ENCODE measurements at regions not wholly inside any gene's neighbourhood (a gene's known extent, or its start where the extent isn't known, plus 50 kb on each side); places are given as distances from the start of the nearest gene placed in this dataset.

DNA sequence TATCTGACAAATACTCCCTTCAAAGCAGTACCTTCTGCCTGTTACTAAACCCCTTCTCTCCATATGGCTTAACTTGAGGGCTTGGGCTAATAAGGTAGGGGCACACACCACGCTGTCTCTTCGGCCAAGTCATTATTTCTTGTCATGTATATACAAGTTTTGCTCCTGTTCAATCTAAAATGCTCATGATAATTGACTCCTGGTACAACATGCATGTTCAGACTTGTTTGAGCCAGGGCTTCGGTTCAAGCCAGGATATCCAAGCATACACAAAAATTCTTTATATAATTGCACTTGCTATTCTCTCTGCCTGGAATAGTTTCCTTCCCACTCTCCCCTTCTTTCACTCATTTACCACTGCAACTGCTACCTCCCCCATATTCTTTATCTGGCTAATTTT, 756.0 kb upstream of the C9orf72 start:
- ATAC-seq (replicated peaks) = no peak
- H3K4me1 Mint-ChIP-seq = no peaks in the 10 kb centered on the region
- peaks cover 20% of the 10 kb centered on the region for H3K9me3 Mint-ChIP-seq
- H3K27me3 Mint-ChIP-seq = no peaks in the 10 kb centered on the region
- no peaks in the 10 kb centered on the region for H3K36me3 Mint-ChIP-seq (ENCODE audit: low read depth)
- H3K4me3 Mint-ChIP-seq = no peak overlapping the region
- H3K27ac Mint-ChIP-seq = no peak overlapping the region

- Mint-ChIP-seq H3K9me3 (peaks cover 14% of the 10 kb centered on the region), H3K27me3 (no peaks in the 10 kb centered on the region), H3K27ac (no peak overlapping the region), H3K4me3 (no peak overlapping the region), H3K36me3 (ENCODE audit: low read depth) (no peaks in the 10 kb centered on the region), H3K4me1 (no peaks in the 10 kb centered on the region)
- no peak for ATAC-seq (replicated peaks)
Observed at GRCh38 chr9:28332648-28333047, 759.4 kb upstream of the C9orf72 start.

DNA sequence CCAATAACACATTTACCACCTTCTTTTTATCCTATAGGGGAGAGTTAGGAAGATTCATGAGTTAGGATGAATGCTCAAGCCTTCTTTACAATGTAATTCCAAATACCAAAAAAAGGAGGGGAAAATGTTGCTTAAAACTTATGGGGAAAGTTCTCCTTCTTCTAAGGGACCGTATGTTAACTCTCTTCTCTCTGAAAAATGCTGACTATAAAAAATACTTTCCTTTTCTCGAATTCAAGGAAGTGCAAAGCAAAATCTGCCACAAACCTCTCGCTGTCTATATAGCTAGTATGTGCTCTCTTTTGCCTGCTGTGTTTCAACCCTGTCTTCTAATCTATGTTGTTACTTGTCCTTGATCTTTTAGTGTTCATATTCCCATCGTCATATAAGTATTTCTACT, 768.6 kb upstream of the C9orf72 start:
- H3K27me3 Mint-ChIP-seq = no peaks in the 10 kb centered on the region
- no peak overlapping the region for H3K27ac Mint-ChIP-seq
- ATAC-seq (replicated peaks) = no peak
- no peaks in the 10 kb centered on the region for H3K4me1 Mint-ChIP-seq
- no peaks in the 10 kb centered on the region for H3K36me3 Mint-ChIP-seq (ENCODE audit: low read depth)
- no peak overlapping the region for H3K4me3 Mint-ChIP-seq
- H3K9me3 Mint-ChIP-seq = peaks cover 7% of the 10 kb centered on the region

- H3K27me3 Mint-ChIP-seq = no peaks in the 10 kb centered on the region
- H3K4me1 Mint-ChIP-seq = no peaks in the 10 kb centered on the region
- peaks cover 14% of the 10 kb centered on the region for H3K9me3 Mint-ChIP-seq
- no peak overlapping the region for H3K27ac Mint-ChIP-seq
- ATAC-seq (replicated peaks) = no peak
- no peak overlapping the region for H3K4me3 Mint-ChIP-seq
- no peaks in the 10 kb centered on the region for H3K36me3 Mint-ChIP-seq (ENCODE audit: low read depth)
Observed at GRCh38 chr9:28342815-28343338, 769.6 kb upstream of the C9orf72 start.

DNA sequence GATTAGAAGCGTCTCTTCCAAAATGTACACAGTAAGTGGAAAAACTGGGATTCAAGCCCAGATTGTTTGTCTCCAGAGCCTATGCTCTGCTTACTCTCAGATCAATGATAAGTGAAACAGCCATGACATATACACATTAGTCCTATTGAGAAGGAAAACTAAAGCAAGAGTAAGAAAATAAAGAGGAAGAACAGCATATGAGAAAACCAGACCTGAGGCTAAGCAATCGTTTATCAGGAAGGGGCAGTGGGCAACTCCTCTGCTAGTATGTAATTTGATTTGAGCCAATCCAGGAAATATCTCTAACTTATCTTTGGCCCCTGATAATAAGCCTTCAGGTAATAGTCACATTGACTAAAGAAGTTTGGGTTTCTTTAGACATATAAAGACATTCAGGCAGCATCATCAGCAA, 789.9 kb upstream of the C9orf72 start:
- Mint-ChIP-seq H3K27me3 (no peaks in the 10 kb centered on the region), H3K36me3 (ENCODE audit: low read depth) (no peaks in the 10 kb centered on the region), H3K9me3 (peaks cover 19% of the 10 kb centered on the region), H3K4me3 (no peak overlapping the region), H3K27ac (no peak overlapping the region), H3K4me1 (no peaks in the 10 kb centered on the region)
- no peak for ATAC-seq (replicated peaks)

DNA sequence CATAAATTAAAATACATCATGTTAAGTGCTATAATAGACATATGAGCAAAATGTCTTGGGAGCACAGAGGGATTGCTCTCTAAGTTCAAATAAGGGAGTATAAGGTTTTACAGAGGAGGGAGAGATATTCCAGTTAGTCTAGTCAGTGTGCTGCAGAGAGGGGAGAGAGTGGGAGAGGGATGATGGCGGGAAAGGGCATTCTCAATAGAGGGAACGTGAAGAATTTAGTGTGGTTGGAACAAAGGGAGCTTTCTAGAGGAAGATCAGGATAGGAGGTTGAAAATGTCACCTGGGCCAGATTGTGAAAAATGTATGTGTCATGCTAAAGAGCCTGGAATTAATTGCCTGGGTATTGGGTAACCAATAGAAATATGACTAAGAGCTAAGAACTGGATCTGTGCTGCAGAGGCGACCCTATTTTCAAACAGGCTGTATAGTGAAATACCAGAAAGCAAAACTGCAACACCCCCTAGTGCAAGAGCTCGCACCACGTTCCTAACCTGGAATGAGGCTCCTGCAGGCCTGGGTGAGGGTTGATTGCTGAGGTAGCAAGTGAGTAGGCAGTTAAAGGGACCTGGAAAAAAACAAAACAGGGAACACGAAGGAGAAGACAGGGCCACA, 791.8 kb upstream of the C9orf72 start:
- ATAC-seq (replicated peaks) = no peak
- no peaks in the 10 kb centered on the region for H3K27me3 Mint-ChIP-seq
- H3K9me3 Mint-ChIP-seq = peaks cover 19% of the 10 kb centered on the region
- H3K36me3 Mint-ChIP-seq (ENCODE audit: low read depth) = no peaks in the 10 kb centered on the region
- H3K4me1 Mint-ChIP-seq = no peaks in the 10 kb centered on the region
- no peak overlapping the region for H3K4me3 Mint-ChIP-seq
- no peak overlapping the region for H3K27ac Mint-ChIP-seq

DNA sequence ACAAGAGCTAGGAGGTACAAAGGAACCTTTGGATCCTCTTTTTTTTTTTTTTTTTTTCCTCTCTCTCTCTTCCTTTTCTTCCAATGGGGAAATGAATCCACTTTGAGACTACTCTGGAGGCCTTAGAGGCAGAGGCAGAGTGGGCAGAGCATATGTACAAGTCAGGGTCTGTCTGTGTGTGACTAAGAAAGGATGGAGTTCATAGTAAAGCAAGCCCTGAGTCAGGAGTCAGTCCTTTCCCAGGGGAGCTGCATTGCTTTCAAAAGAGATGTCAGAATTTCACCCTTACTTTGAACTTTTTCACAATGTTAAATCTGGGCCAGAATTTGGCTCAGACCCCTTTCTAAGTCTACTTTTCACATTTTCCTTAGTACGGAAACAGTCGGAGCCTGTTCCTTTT, 792.4 kb upstream of the C9orf72 start:
- Mint-ChIP-seq H3K9me3 (peaks cover 19% of the 10 kb centered on the region), H3K27ac (no peak overlapping the region)

GRCh38 chr9:28378231-28378630, 805.0 kb upstream of the C9orf72 start:
- Mint-ChIP-seq H3K4me1 (no peaks in the 10 kb centered on the region), H3K4me3 (no peak overlapping the region), H3K36me3 (ENCODE audit: low read depth) (no peaks in the 10 kb centered on the region), H3K27me3 (no peaks in the 10 kb centered on the region), H3K27ac (no peak overlapping the region), H3K9me3 (no peaks in the 10 kb centered on the region)
- ATAC-seq (replicated peaks) = no peak

More for the DNA sequence above, 792.4 kb upstream of the C9orf72 start:
- no peak for ATAC-seq (replicated peaks)
- Mint-ChIP-seq H3K27me3 (no peaks in the 10 kb centered on the region), H3K36me3 (ENCODE audit: low read depth) (no peaks in the 10 kb centered on the region), H3K4me3 (no peak overlapping the region), H3K4me1 (no peaks in the 10 kb centered on the region)

DNA sequence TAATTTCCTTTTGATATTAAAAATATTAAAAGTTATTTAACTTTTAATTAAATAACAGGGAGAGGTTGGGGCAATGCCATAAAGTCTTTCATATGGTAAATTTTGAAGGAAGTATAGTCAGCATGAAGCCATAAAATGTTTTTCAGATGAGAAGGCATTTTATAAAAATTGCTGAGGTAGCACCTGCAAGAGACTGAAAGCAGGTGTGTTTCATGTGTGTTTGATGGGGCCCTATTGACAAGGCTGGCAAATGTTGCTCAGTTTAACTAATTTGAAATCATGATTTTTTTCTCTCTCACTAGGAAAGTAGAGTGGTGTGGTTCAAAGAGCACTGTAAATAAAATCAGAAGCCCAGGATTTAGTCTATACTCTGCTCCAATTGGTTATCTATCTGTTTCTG, 805.8 kb upstream of the C9orf72 start:
- Mint-ChIP-seq H3K9me3 (no peaks in the 10 kb centered on the region), H3K36me3 (ENCODE audit: low read depth) (no peaks in the 10 kb centered on the region), H3K27ac (no peak overlapping the region), H3K27me3 (no peaks in the 10 kb centered on the region), H3K4me3 (no peak overlapping the region), H3K4me1 (no peaks in the 10 kb centered on the region)
- ATAC-seq (replicated peaks) = no peak

- Mint-ChIP-seq H3K36me3 (ENCODE audit: low read depth) (no peaks in the 10 kb centered on the region), H3K27me3 (no peaks in the 10 kb centered on the region), H3K27ac (no peak overlapping the region), H3K4me3 (no peak overlapping the region), H3K9me3 (peaks cover 16% of the 10 kb centered on the region), H3K4me1 (no peaks in the 10 kb centered on the region)
- no peak for ATAC-seq (replicated peaks)
Observed at GRCh38 chr9:28389411-28389810, 816.1 kb upstream of the C9orf72 start.

DNA sequence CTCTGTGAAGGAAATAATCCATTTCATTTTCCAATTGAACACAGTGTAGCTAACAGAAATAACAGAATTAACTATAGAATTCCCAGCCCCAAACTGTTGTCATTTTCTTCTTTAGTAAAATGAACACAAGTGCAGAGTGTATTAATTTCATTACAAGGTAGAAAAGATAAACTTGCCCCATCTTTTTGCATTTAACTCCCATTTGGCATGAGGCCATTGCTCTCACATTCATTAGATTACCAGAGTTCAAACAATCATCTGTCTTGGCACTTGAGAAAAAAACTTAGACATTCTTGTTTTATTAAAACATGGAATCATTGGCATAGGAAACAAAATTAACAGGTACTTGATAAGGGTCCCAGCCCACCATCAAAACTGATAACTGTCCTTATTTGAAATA, 821.5 kb upstream of the C9orf72 start:
- H3K27me3 Mint-ChIP-seq = no peaks in the 10 kb centered on the region
- ATAC-seq (replicated peaks) = no peak
- H3K36me3 Mint-ChIP-seq (ENCODE audit: low read depth) = no peaks in the 10 kb centered on the region
- no peaks in the 10 kb centered on the region for H3K9me3 Mint-ChIP-seq
- no peaks in the 10 kb centered on the region for H3K4me1 Mint-ChIP-seq
- no peak overlapping the region for H3K4me3 Mint-ChIP-seq
- H3K27ac Mint-ChIP-seq = no peak overlapping the region

GRCh38 chr9:28396058-28396457, 822.8 kb upstream of the C9orf72 start:
- Mint-ChIP-seq H3K4me3 (no peak overlapping the region), H3K27me3 (no peaks in the 10 kb centered on the region), H3K9me3 (no peaks in the 10 kb centered on the region), H3K36me3 (ENCODE audit: low read depth) (no peaks in the 10 kb centered on the region), H3K4me1 (no peaks in the 10 kb centered on the region), H3K27ac (no peak overlapping the region)
- ATAC-seq (replicated peaks) = no peak

- no peaks in the 10 kb centered on the region for H3K27me3 Mint-ChIP-seq
- no peak overlapping the region for H3K27ac Mint-ChIP-seq
- H3K9me3 Mint-ChIP-seq = peaks cover 13% of the 10 kb centered on the region
- no peak for ATAC-seq (replicated peaks)
- H3K4me1 Mint-ChIP-seq = no peaks in the 10 kb centered on the region
- no peak overlapping the region for H3K4me3 Mint-ChIP-seq
- H3K36me3 Mint-ChIP-seq (ENCODE audit: low read depth) = no peaks in the 10 kb centered on the region
Observed at GRCh38 chr9:28407351-28407750, 834.1 kb upstream of the C9orf72 start.

DNA sequence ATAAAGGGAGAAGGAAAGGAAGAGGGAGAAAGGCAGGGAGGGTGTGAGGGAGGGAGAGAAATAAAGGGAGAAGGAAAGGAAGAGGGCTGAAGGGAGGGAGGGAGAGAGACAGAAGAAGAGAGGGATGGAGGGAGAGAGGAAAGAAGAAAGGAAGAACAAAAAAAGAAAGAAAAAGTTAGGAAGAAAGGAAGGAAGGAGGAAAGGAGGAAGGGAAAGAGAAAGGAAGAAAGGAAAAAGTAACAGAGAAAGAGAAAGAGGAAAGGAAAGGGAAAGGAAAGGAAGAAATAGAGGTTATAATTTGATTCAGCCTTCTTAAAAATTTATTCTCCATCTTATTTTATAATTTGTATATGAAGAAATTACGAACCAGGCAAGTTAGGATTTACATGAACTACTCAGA, 836.6 kb upstream of the C9orf72 start:
- no peak overlapping the region for H3K27ac Mint-ChIP-seq
- no peak for ATAC-seq (replicated peaks)
- H3K4me3 Mint-ChIP-seq = no peak overlapping the region
- peaks cover 8% of the 10 kb centered on the region for H3K9me3 Mint-ChIP-seq
- no peaks in the 10 kb centered on the region for H3K27me3 Mint-ChIP-seq
- no peaks in the 10 kb centered on the region for H3K36me3 Mint-ChIP-seq (ENCODE audit: low read depth)
- no peaks in the 10 kb centered on the region for H3K4me1 Mint-ChIP-seq

DNA sequence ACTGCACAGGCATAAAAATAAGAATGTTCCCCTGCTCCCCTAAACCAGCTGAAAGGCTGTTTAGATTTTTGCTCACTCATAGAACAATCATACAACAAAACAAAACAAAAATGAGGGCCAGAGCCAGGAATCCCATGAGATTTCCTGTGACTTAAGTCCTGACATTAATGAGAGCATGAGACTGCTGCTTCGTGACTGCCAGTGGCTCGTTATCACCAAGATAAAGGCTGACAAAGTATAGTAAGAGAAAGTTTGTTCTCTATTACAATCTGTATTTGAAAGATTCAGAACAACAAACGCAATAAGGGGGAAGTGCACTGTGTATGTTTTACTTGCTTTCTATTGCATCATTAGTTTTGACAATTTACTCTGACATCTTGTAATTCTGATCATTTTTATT, 837.1 kb upstream of the C9orf72 start:
- no peak for ATAC-seq (replicated peaks)
- no peak overlapping the region for H3K27ac Mint-ChIP-seq
- H3K4me1 Mint-ChIP-seq = no peaks in the 10 kb centered on the region
- H3K27me3 Mint-ChIP-seq = no peaks in the 10 kb centered on the region
- no peak overlapping the region for H3K4me3 Mint-ChIP-seq
- H3K36me3 Mint-ChIP-seq (ENCODE audit: low read depth) = no peaks in the 10 kb centered on the region
- H3K9me3 Mint-ChIP-seq = peaks cover 7% of the 10 kb centered on the region

GRCh38 chr9:28413471-28413870, 840.2 kb upstream of the C9orf72 start:
- Mint-ChIP-seq H3K36me3 (ENCODE audit: low read depth) (no peaks in the 10 kb centered on the region), H3K4me1 (no peaks in the 10 kb centered on the region), H3K27me3 (no peaks in the 10 kb centered on the region), H3K9me3 (no peaks in the 10 kb centered on the region), H3K27ac (no peak overlapping the region), H3K4me3 (no peak overlapping the region)
- no peak for ATAC-seq (replicated peaks)

All from activated T-helper 17 cell treated with anti-CD3 and anti-CD28 coated beads, Interleukin-2, amount 50 U/mL, for 72 hours (primary cell).